Mesothelial cell of epicardium (in vitro differentiated cells): ENCODE measurements at regions not wholly inside any gene's neighbourhood (a gene's known extent, or its start where the extent isn't known, plus 50 kb on each side); places are given as distances from the start of the nearest gene placed in this dataset.

Experiments used
- DNase-seq, 2 experiments: peaks; one replicate each; pipeline ENCODE4 v3.0.0; 2021; ENCODE audit warnings: low spot score in 2 of 2; ENCODE audit not compliant: unreplicated experiment in 2 of 2
- H3K27ac Mint-ChIP-seq: 2 replicates; pipeline ENCODE4 v1.8.0; 2021; ENCODE audit warnings: mixed read lengths
- H3K27me3 Mint-ChIP-seq: 2 replicates; pipeline ENCODE4 v1.8.0; 2021; ENCODE audit warnings: low read depth, mixed read lengths
- H3K36me3 Mint-ChIP-seq: 2 replicates; pipeline ENCODE4 v1.8.0; 2021; ENCODE audit warnings: mixed read lengths
- H3K4me1 Mint-ChIP-seq: 2 replicates; pipeline ENCODE4 v1.8.0; 2021; ENCODE audit warnings: mixed read lengths
- H3K4me3 Mint-ChIP-seq: 2 replicates; pipeline ENCODE4 v1.8.0; 2021; ENCODE audit warnings: mild to moderate bottlenecking, moderate library complexity, mixed read lengths
- H3K9me3 Mint-ChIP-seq: 2 replicates; pipeline ENCODE4 v1.8.0; 2021; ENCODE audit warnings: mixed read lengths
- CTCF ChIP-seq: fragments of 200-600 bp; sonication (generic); IDR thresholded peaks from one replicate; pipeline ENCODE4 v1.5.0; 2021; ENCODE audit warnings: antibody characterized with exemption; ENCODE audit not compliant: unreplicated experiment

- no peaks in the 10 kb centered on the region for H3K4me1 Mint-ChIP-seq
- H3K27me3 Mint-ChIP-seq = no peaks in the 10 kb centered on the region
- H3K27ac Mint-ChIP-seq = no peak overlapping the region
- no peaks in the 10 kb centered on the region for H3K9me3 Mint-ChIP-seq
- no peak for DNase-seq
- H3K4me3 Mint-ChIP-seq = no peak overlapping the region
- no peaks in the 10 kb centered on the region for H3K36me3 Mint-ChIP-seq
- no peak for TF ChIP-seq CTCF
These were observed 81.7 kb upstream of the CTNND2 start for GRCh38 chr5:11985993-11986392.

GRCh38 chr5:11984196-11984595, 80.0 kb upstream of the CTNND2 start:
- Mint-ChIP-seq H3K9me3 (no peaks in the 10 kb centered on the region), H3K27ac (no peak overlapping the region), H3K4me1 (no peaks in the 10 kb centered on the region), H3K36me3 (no peaks in the 10 kb centered on the region), H3K4me3 (no peak overlapping the region), H3K27me3 (no peaks in the 10 kb centered on the region)
- no peak for TF ChIP-seq CTCF
- no peak for DNase-seq

- H3K4me1 Mint-ChIP-seq = no peaks in the 10 kb centered on the region
- H3K9me3 Mint-ChIP-seq = no peaks in the 10 kb centered on the region
- no peak overlapping the region for H3K27ac Mint-ChIP-seq
- no peaks in the 10 kb centered on the region for H3K27me3 Mint-ChIP-seq
- H3K36me3 Mint-ChIP-seq = no peaks in the 10 kb centered on the region
- no peak for TF ChIP-seq CTCF
- H3K4me3 Mint-ChIP-seq = no peak overlapping the region
- DNase-seq = no peak
These were observed 77.7 kb upstream of the CTNND2 start for GRCh38 chr5:11981986-11982385.

- no peak overlapping the region for H3K27ac Mint-ChIP-seq
- H3K36me3 Mint-ChIP-seq = no peaks in the 10 kb centered on the region
- H3K4me1 Mint-ChIP-seq = no peaks in the 10 kb centered on the region
- no peak for TF ChIP-seq CTCF
- H3K9me3 Mint-ChIP-seq = no peaks in the 10 kb centered on the region
- no peaks in the 10 kb centered on the region for H3K27me3 Mint-ChIP-seq
- no peak for DNase-seq
- H3K4me3 Mint-ChIP-seq = no peak overlapping the region
These were observed 73.7 kb upstream of the CTNND2 start for GRCh38 chr5:11977904-11978303.

GRCh38 chr5:11973469-11973868, 69.2 kb upstream of the CTNND2 start:
- H3K4me3 Mint-ChIP-seq = no peak overlapping the region
- no peak for TF ChIP-seq CTCF
- H3K9me3 Mint-ChIP-seq = no peaks in the 10 kb centered on the region
- H3K27ac Mint-ChIP-seq = no peak overlapping the region
- DNase-seq = no peak
- H3K4me1 Mint-ChIP-seq = no peaks in the 10 kb centered on the region
- H3K36me3 Mint-ChIP-seq = no peaks in the 10 kb centered on the region
- H3K27me3 Mint-ChIP-seq = no peaks in the 10 kb centered on the region

GRCh38 chr5:11963227-11963626, 59.0 kb upstream of the CTNND2 start:
- H3K9me3 Mint-ChIP-seq = no peaks in the 10 kb centered on the region
- DNase-seq = no peak
- TF ChIP-seq CTCF = no peak
- no peak overlapping the region for H3K4me3 Mint-ChIP-seq
- no peaks in the 10 kb centered on the region for H3K36me3 Mint-ChIP-seq
- no peaks in the 10 kb centered on the region for H3K27me3 Mint-ChIP-seq
- no peak overlapping the region for H3K27ac Mint-ChIP-seq
- H3K4me1 Mint-ChIP-seq = no peaks in the 10 kb centered on the region
